Heart right ventricle (tissue), 16 donors: ENCODE measurements at regions not wholly inside any gene's neighbourhood (a gene's known extent, or its start where the extent isn't known, plus 50 kb on each side); places are given as distances from the start of the nearest gene placed in this dataset.

ENCODE experiments used
- ATAC-seq, 8 donors: fragments of 200-7000 bp; cut with Tn5 transposase; one replicate each; pipeline ENCODE4 v1.9.1; 2020; ENCODE audit warnings: mild to moderate bottlenecking in 8 of 8, moderate library complexity in 8 of 8, moderate number of reproducible peaks in 1 of 8
- DNase-seq, 2 donors: peaks; one replicate each; pipeline ENCODE4 v3.0.0-alpha.2; 2020
- H3K27ac ChIP-seq, 10 donors: fragments of 200-600 bp; sonication (generic) in 2 of 10; one replicate each; pipeline versions ENCODE4 v1.5.0 to v1.8.0; 2020 to 2022; ENCODE audit warnings: mild to moderate bottlenecking in 3 of 10
- H3K27me3 ChIP-seq, 7 donors: fragments of 200-600 bp; one replicate each; pipeline ENCODE4 v1.8.0; 2021 to 2022; ENCODE audit warnings: mild to moderate bottlenecking in 2 of 7
- H3K36me3 ChIP-seq, 9 donors: fragments of 200-600 bp; sonication (generic) in 1 of 9; one replicate each; pipeline versions ENCODE4 v1.5.0 to v1.8.0; 2020 to 2022; ENCODE audit warnings: mild to moderate bottlenecking in 2 of 9
- H3K4me1 ChIP-seq, 9 donors: fragments of 200-600 bp; sonication (generic) in 1 of 9; one replicate each; pipeline versions ENCODE4 v1.5.0 to v1.8.0; 2020 to 2022; ENCODE audit warnings: mild to moderate bottlenecking in 4 of 9
- H3K4me3 ChIP-seq, 10 donors: fragments of 200-600 bp; sonication (generic) in 2 of 10; one replicate each; pipeline versions ENCODE4 v1.5.0 to v1.8.0; 2020 to 2022; ENCODE audit warnings: mild to moderate bottlenecking in 7 of 10, moderate library complexity in 2 of 10
- H3K9me3 ChIP-seq, 11 donors: fragments of 200-600 bp in 10 of 11; sonication (generic) in 2 of 11; one replicate each; pipeline versions ENCODE4 v1.5.0 to v1.8.0; 2013 to 2022; ENCODE audit warnings: mild to moderate bottlenecking in 2 of 11, control low read depth in 1 of 11, moderate library complexity in 1 of 11
- WGBS, 2 donors: extraction: QIAGEN DNeasy Blood & Tissue Kit; methylation state at CpG; one replicate each; pipeline ENCODE4 v1.1.7; 2013; ENCODE audit warnings: inconsistent platforms in 1 of 2; 5-methylcytosine and 5-hydroxymethylcytosine counted together
- intact Hi-C, 10 donors: fragments of 100-400 bp; cut with DNase I; formaldehyde crosslinking; loops; one replicate each; pipeline versions ENCODE4 v1.11.1 to v1.14.2; 2022
- TF ChIP-seq, protein P1 (sequence below), 9 donors: fragments of 200-600 bp; sonication (generic) in 2 of 9; IDR thresholded peaks; one replicate each; pipeline versions ENCODE4 v1.5.0 to v1.8.0; 2021 to 2022; ENCODE audit warnings: antibody characterized with exemption in 9 of 9, mild to moderate bottlenecking in 5 of 9, moderate library complexity in 1 of 9
- donor health status: Arrhythmogenic right ventricular cardiomyopathy.
- donor health status: ischemic (EF 13 %, LVEDD 7.1; RV severe dilation, severe dysfunction).
- donor health status: healthy with polysubstance abuse.
- donor health status: DM: no; HTN: yes; CAD: no.
- donor health status: DM: no; HTN: no; CAD: no.
- donor health status: ischemic (EF 25% LVEDD 6.9; RV normal size, moderate dysfunction).
- donor health status: ischemic (EF 25% LVEDD 5.7; RV mildly dilated, moderate dysfunction).
- donor health status: healthy.
- donor health status: DM: yes; HTN: yes; CAD: no.
- donor health status: Ischemic cardiomyopathy.
- donor health status: ischemic (EF 35%, LVEDD 5.7; RV mildly dilated, moderate dysfunction).
- donor health status: nonischemic (EF 11% LVEDD 7.7; RV severe dilation, severe dysfunction).
- donor health status: DM: yes; HTN: yes; CAD: no.
- donor health status: PGD.
- donor health status: ischemic (EF 29% LVEDD 5.4; RV normal size, mild dysfunction).
- donor health status: nonischemic (EF 23%, LVEDD 6.1; RV moderate dilation, normal function).

GRCh38 chr4:175440786-175441185 lies 371.3 kb downstream of the GPM6A start:
- no peaks in the 10 kb centered on the region for H3K9me3 ChIP-seq
- ATAC-seq (no peak), DNase-seq (no peak)
- no peaks in the 10 kb centered on the region for H3K27me3 ChIP-seq
- TF ChIP-seq, protein P1, sequence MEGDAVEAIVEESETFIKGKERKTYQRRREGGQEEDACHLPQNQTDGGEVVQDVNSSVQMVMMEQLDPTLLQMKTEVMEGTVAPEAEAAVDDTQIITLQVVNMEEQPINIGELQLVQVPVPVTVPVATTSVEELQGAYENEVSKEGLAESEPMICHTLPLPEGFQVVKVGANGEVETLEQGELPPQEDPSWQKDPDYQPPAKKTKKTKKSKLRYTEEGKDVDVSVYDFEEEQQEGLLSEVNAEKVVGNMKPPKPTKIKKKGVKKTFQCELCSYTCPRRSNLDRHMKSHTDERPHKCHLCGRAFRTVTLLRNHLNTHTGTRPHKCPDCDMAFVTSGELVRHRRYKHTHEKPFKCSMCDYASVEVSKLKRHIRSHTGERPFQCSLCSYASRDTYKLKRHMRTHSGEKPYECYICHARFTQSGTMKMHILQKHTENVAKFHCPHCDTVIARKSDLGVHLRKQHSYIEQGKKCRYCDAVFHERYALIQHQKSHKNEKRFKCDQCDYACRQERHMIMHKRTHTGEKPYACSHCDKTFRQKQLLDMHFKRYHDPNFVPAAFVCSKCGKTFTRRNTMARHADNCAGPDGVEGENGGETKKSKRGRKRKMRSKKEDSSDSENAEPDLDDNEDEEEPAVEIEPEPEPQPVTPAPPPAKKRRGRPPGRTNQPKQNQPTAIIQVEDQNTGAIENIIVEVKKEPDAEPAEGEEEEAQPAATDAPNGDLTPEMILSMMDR (IDR thresholded peaks at IDR 0.05) = no peak
- no peak overlapping the region for H3K27ac ChIP-seq
- no peaks in the 10 kb centered on the region for H3K4me1 ChIP-seq
- WGBS, 2 donors = 71 to 91% methylated on average over 2 of the region's 2 CpGs
- intact Hi-C loops = no loop called here
- no peaks in the 10 kb centered on the region for H3K36me3 ChIP-seq
- H3K4me3 ChIP-seq = no peak overlapping the region

DNA sequence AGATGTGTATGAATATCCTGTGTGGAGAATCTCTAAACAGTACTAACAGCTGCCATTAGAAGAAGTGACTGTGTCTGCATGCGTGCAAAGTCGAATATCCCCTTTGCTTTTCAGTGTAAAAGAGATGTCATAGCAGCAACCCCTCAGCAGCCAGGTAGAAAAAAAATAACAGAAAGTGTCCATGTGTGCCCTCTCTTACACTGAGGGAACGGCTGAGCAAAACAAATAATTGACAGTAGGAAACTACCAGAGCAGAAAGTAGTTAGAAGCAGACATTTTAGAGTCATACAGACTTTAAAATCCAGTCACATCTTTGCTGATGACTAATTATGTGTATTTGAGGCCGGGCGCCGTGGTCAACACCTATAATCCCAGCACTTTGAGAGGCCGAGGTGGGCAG lies 370.8 kb downstream of the GPM6A start:
- intact Hi-C loops = no loop called here
- no peak overlapping the region for H3K4me3 ChIP-seq

GRCh38 chr4:175443547-175443946 lies 368.5 kb downstream of the GPM6A start:
- no peaks in the 10 kb centered on the region for H3K4me1 ChIP-seq
- H3K4me3 ChIP-seq = no peak overlapping the region
- H3K9me3 ChIP-seq = no peaks in the 10 kb centered on the region
- no peak for ATAC-seq
- no peak overlapping the region for H3K27ac ChIP-seq
- no peaks in the 10 kb centered on the region for H3K36me3 ChIP-seq
- 55 to 56% methylated on average over 3 of the region's 3 CpGs for WGBS, 2 donors
- H3K27me3 ChIP-seq = no peaks in the 10 kb centered on the region
- intact Hi-C loops = no loop called here
- TF ChIP-seq, protein P1 (IDR thresholded peaks at IDR 0.05) = no peak
- DNase-seq = no peak

More for the DNA sequence above, 370.8 kb downstream of the GPM6A start:
- Histone ChIP-seq H3K27me3 (no peaks in the 10 kb centered on the region), H3K36me3 (no peaks in the 10 kb centered on the region), H3K27ac (no peak overlapping the region), H3K4me1 (no peaks in the 10 kb centered on the region), H3K9me3 (no peaks in the 10 kb centered on the region)
- ATAC-seq = no peak
- 83 to 86% methylated on average over 7 of the region's 7 CpGs for WGBS, 2 donors
- no peak for DNase-seq
- TF ChIP-seq, protein P1 (IDR thresholded peaks at IDR 0.05) = no peak

- TF ChIP-seq, protein P1 (IDR thresholded peaks at IDR 0.05) = no peak
- ATAC-seq = no peak
These were observed 367.6 kb downstream of the GPM6A start for GRCh38 chr4:175444512-175444911.

More at GRCh38 chr4:175444512-175444911, 367.6 kb downstream of the GPM6A start:
- DNase-seq = no peak
- Histone ChIP-seq H3K27me3 (no peaks in the 10 kb centered on the region), H3K4me1 (no peaks in the 10 kb centered on the region), H3K27ac (no peak overlapping the region), H3K9me3 (no peaks in the 10 kb centered on the region), H3K36me3 (no peaks in the 10 kb centered on the region), H3K4me3 (no peak overlapping the region)
- intact Hi-C loops = no loop called here
- WGBS, 2 donors = 79 to 83% methylated on average over 4 of the region's 4 CpGs
